ENCODE measurements at regions not wholly inside any gene's neighbourhood (a gene's known extent, or its start where the extent isn't known, plus 50 kb on each side); places are given as distances from the start of the nearest gene placed in this dataset.

DNA sequence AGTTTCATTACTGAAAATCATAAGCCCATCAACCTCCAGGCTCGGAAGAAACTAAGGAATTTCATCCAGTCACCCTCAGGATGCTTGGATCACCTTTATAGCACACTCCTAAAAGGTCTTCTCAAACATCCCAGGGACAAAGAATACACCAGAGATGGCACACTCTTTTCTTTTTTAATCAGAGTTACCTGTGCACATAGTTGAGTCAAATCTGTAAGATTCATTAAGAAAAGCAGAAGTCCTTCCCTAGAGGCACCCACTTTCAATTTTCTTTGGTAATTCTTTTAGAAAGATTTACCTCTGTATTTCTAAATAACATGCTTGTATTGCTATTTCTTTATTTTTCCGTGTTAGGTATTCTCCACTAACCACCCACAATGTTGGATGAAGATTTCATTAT, 50.6 kb upstream of the IL6 start:
- DNase-seq (ENCODE audit: low spot score) = no peak

DNA sequence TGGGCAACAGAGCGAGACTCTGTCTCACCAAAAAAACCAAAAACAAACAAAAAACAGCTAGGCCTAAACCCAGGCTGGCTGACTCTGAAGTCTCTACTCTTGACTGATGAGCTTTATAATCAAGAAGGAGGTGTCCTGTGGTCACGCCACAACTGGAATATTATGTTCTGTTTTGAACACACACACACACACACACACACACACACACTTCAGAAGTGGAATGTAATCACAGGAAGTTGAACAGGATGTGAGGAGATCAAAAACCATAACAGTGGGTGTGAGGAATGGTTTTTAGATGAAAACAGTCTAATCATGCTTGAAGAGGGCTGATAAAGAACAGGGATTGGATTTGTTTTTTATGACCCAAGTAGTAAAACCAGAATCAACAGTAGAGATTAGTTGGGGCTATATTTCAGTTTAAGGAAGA, 51.1 kb upstream of the IL6 start:
- no peak for DNase-seq (ENCODE audit: low spot score)

DNA sequence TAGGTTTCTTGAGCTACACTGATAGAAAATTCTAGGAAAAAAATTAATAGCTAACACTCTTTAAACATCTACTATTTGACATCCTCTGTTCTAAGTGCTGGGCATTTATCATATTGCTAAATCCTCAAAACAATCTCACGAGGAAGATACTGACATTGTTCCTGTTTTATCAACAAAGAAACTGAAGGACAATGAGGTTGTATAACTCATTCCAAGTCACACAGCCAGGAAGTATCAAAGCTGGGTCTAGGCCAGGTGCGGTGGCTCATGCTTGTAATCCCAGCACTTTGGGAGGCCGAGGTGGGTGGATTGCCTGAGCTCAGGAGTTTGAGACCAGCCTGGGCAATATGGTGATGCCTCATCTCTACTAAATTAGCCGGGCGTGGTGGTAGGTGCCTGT, 51.6 kb upstream of the IL6 start:
- DNase-seq (ENCODE audit: low spot score) = no peak

DNA sequence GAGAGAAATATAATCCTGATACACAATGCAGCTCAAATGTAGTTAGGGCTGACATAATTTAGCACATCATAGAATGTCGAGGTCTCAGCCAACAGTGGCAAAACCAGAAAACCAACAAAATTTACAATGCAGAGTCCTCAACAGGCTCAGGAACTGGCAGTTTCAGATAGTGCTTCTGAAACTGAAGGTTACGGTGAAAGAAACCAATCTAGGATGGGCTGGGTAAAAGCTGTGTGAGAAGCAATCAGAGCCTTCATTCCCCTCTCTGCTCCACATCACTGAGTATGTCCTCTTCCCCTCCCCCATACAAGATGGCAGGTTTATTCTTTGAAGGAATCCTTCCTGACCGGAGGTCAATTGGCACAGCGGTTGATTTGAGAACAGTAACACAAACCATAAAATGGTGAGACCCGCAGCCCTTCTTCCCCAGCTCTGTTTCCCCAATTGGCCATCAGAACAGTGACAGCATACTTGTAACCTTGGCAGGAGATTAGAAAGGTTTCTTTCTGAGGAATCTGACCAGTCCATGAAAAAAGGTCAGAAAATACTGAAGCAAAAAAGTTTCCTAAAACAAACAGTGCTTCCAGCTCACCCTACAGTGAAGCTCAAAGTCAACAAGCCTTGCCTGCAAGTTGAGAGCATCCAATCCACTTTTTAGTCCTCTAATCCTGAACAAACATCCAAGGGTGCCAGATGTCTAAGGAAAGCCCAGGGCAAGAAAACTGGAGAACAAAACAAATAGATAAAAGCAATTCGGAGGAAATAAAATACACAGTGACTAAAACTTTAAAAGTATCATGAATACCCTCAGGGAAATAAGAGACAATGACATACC, 53.9 kb upstream of the IL6 start:
- no peak for DNase-seq (ENCODE audit: low spot score)

DNA sequence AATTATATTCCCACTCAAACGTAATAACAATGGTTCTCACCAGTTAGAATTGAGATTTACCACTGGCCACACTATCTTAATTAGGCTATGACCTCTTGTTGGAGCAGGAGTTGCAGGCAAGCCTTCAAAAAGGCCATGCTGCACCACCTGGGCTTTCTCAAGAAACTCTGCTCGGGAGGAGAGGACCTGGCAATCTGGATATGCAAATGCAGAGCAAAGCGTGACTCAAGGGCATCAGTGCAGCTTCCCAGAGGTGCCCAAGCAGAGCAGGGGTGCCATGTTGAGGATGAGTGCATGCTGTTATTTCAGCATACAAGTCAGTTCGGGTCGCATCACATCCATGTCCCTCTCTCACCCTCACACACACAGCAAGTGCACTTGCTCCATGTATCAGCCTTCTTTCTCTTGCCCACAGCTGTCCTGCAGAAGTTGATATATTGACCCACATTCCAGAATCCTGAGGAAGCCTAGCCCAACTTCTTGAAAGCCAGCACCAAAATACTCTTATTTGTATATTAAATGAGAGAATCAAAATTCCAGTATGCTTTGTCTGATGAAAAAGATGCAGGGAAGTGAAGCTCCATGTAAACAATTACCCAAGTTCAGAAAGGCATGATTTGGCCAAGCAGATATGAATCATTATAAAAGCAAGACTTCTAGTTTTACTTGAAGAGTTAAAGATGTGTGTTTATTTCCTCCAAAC, 55.7 kb upstream of the IL6 start:
- no peak for DNase-seq (ENCODE audit: low spot score)

DNA sequence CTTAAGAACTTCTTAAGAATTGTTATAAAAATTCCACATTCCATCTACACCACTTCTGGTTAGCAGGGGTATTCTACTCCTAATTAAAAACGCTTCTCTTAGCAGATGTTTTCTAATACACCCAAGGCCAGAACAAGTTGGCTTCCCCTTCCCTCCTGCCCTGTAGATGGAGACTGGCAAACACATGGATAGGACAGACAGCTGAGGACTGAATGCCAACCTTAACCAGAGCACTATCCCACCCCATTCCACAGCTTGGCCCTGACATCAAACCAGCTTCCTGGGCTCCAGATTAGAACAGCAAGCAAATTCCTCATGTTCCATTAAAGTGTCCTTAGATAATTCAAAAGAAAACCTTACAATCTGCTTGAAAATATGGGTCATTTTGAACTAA, 56.6 kb upstream of the IL6 start:
- DNase-seq (ENCODE audit: low spot score) = no peak

DNA sequence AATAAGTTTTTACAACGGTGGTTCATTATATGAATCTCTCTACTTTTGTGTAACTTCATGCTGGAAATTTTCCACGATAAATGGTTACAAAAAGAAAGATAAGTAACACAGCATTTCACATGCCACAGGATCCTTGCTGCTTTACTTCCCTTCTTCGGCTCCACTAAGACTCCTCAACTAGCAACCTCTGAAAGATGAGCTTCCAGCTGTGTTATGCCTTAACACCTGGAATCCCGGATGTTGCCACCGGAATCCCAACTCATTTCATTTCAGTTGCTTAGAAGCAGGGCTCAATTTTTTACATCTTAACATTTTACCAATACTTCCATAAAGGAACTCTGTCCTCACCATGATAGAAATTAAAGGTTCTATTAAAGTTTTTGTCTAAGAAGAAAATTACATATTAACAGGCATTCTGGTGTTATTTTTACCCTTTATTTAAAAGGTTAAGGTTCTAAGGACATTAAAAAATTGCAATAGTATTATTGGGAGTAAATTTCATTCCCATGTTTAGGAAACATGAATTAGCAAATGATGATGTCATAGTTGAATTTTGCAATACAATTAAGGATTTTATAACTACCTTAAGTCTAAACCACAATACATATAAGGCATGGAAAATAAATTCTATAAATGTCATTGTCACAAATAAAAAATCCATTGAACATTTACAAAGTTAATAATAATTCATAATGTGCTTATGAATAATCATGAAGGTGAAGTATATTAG, 57.1 kb upstream of the IL6 start:
- no peak for DNase-seq (ENCODE audit: low spot score)

DNA sequence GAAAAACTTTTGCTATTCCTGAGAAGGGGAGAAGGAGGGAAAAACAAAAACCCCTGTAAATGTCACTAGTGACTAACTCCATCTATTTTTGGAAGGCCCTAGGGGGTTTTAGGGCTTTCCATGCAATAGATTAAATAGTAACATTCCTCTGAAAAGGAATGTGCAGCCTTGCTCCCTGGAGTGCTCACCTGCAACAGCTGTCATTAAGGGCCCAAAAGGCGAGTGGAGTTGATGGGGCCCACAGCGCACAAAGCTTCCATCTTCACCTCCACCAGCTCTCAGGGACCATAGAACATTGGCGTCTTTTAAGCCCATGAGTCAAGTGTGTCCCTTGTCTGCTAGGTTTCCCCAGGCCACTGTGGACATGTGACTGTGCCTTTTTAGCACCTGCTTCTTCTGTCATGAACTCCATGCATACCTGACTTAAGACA, 58.0 kb upstream of the IL6 start:
- no peak for DNase-seq (ENCODE audit: low spot score)

DNA sequence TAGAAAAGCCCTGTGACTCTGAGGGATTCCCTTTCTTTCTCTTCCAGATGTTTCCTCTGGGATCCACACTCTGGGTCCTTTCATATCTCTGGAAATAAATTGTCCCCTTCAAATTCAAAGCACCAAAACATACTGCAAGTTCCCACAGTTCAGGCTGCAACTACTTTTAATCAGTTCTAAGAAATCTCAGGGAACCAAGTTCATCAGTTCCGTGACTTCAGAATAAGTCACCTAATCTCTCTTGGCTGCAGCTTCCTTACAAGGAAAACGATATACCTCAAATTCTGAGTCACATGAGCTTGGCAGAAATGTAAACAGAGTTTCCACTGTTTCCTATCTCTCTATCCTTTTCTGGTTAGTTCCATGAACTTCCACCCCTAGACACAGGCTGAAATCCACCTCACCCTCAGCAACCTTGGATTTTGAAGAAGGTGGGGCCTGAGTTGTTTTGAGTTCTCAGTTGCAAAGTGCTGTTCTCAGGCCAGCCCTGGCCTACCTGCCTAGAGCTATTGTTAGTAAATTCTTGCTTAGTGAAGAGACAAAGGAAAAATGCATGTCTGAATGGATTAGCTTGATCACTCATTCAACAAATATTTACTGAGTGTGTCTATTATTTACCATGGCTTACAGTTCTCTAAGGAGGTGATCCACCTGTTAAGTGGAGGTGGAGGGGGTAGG, 59.3 kb upstream of the IL6 start:
- no peak for DNase-seq (ENCODE audit: low spot score)

DNA sequence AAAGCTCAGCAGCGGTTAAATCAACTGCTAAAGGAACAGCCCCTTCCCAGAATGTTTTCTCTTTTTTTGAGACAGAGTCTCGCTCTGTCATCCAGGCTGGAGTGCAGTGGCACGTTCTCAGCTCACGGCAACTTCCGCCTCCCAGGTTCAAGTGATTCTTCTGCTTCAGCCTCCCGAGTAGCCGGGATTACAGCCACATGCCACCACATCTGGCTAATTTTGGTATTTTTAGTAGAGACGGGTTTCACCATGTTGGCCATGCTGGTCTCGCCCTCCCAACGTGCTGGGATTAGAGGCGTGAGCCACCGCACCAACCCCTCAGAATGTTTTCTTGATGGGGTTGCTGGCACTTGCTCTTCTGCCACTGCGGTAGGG, 59.8 kb upstream of the IL6 start:
- DNase-seq (ENCODE audit: low spot score) = no peak

DNA sequence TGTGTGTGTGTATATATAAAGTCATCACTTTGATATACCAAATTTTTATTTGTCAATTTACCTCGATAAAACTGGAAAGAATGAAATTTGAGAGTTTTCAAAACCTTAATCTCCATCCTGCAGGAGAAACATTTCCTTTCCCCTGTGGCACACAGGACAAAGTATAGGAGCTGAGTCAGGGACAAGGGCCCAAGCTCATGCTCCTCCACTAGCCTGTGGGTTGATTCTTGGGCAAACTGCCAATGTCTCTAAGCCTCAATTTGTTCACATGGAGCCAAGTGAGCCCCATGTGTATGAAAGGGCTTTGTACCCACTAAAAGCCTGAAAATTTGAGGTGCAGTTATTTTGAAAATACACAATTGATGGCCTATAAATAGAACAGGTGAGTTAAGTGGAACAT, 60.3 kb upstream of the IL6 start:
- no peak for DNase-seq (ENCODE audit: low spot score)

DNA sequence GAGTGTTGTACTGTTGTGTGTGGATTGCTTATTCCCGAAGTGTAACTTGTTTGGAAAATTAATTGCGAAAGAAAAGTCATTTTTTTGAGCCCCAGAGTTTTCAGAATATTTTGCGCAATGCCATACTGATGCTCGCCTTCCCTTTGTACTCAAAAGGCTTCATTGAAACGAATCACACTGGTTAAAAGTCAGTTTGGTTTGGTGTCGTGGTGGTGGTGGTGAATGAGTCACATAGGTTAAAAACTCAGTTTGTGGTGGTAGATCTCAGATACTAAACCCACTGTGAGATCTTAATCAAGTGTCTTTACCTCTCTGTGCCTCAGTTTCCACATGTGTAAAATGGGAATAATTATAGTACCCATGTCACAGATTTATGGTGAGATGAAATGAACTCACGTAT, 61.1 kb upstream of the IL6 start:
- no peak for DNase-seq (ENCODE audit: low spot score)

DNA sequence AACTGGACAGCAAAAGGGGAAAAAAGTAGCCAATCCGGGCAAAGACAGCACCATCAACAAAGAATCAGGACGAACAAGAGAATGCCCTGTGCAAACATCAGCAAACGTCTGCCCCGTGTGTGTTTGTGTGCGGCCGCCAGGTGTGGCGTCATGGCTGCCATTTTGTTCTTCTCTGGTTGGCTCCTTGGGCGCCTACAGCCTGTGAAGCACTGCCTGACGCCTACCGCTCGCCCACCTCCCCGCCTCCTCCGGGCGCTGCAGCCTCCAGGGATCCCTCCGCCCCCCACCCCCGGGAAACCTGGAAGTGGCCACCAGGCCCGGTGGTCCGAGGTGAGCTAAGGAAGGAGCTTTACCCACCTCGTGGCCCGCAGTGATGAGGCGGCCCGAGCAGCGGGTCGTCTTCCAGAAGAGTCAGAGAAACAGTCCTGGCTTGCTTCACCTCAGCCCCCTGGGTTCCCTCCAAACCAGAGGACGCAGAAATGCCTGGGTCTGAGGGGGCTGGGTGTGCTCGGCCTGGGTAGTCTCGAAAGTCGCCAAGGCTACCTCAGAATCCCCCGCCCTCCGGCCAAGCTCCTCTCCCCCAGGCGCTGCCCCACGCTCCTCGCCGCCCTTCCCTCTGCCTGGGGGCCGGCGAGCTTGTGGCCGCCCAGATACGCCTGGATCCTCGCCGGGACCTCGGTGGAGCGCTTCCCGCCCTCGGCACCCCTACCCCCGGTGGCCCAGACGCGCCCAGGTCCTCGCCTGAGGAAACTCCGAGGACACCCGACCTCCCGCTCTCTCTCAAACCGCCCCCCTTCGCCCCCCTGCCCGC, 61.8 kb upstream of the IL6 start:
- no peak for DNase-seq (ENCODE audit: low spot score)

DNA sequence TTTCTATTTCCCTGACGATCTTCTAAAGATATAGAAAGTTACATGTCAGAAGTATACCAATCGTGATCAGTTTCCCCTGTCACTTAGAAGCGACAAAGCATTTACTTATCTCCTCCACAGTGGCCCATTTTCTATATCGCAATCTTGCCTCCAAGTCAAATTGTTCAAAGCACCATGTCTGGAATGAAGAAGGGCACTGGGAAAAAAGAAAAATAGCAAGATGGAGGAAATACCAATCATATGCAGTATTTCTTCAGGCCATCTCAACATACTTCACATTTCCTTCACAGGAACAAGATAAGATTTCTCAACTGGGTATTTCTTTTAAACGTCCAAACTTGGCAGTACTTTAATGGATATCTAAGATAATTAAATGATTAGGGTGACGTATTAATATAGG, 63.3 kb upstream of the IL6 start:
- DNase-seq (ENCODE audit: low spot score) = no peak

DNA sequence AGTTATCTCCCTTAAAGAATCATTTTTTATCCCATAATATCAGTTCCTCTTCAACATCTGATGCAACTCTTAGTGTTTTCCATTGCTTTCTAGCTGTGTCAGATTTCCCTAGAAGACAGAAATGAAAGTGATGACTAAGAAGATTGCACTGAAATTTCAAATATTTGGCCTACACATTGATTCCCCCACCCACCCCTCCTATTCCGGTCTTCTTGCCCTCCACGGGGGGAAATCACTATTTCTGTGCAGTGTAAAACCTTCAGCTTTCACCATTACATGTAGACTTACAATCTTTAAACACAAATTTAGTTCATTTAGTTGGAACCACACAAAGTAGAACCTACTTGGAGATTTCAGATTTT, 63.7 kb upstream of the IL6 start:
- DNase-seq (ENCODE audit: low spot score) = no peak

DNA sequence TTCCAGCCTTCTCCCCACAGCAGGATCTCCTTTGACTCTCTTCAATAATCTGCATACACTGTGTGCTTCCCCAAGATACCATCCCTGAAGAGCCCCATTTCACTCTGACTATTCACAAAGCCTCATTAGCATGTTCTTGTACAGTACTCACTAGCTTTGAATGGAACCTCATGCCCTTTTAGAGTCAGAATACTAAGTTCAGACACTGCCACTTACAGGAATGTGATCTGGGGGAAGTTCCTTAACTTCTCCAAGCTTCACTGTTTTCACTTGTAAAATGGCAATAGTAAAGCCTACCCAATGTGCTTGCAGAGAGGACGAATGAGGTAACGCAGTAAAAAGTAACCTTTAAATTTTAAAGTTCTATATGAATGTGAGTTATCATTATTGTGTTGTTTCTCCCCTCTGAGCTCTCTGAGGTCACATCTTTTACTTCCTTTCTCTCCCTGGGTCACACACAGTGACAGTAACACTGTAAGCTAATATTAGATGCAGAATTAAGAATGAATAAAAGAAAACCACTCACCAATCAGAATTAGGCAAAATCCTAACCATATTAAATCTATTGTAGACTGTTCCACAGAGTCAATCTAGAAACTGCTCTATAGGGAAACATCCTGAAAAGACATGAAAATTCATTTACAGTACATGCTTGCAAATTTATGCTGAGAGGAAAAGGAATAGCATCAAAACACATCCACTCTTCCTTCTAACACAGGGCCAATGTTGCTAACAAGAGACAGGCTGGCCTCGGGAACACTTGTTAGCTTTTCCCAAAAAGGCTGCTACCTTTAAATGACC, 64.2 kb upstream of the IL6 start:
- DNase-seq (ENCODE audit: low spot score) = no peak

DNA sequence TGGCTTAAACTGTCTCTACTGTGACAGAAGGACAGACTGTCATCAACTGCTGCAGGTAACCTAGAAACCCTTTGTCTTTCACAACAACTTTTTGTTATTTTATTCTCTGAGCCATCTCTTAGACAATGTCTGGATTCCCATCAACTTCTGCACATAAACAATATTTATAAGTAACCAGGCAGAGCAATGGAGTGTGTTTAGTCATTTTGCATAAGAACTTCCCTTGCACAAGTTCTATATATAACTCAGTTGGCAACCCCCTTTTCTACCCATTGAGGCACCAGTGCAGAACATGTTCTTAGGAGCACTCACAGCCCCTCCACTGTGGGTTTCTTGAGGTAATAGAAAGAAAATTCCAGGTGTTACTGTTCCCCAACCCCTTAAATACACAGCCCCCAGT, 65.0 kb upstream of the IL6 start:
- no peak for DNase-seq (ENCODE audit: low spot score)

DNA sequence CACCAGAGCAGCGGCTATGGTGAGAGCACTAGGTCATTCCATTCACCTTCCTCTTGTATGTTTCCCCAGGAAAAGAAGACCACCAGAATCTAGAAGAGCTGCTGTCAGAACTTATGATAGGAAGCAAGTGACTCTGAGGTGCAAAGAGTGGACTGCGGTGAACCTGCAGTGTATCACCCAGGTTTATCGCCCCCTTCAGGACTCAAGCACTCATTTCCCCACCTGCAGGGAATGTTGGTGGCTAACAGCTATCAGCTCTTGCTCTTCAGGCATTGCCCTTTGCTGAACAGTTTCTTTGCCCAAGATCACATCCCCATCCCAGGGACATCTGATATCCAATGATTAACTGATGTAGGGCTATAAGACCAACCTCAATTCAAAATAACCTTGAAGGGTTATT, 66.3 kb upstream of the IL6 start:
- DNase-seq (ENCODE audit: low spot score) = no peak

DNA sequence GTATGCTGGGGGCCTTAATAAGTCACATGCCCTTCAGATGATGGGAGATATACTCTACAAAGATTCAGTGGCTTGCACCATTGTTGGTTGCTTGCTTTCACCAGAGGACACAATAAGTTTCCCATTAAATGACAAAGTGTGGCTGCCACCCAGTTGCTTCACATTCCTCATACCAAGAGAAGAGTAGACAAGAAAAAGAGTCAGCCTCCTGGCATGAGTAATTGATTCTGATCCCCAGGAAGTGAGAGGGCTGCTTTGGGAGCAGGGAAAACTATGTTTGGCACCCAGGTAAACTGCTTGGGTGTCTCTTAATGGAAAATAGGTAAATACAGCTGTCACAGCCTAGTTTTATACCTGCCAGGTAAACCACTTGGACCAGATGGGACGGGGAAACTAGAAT, 66.7 kb upstream of the IL6 start:
- DNase-seq (ENCODE audit: low spot score) = no peak

DNA sequence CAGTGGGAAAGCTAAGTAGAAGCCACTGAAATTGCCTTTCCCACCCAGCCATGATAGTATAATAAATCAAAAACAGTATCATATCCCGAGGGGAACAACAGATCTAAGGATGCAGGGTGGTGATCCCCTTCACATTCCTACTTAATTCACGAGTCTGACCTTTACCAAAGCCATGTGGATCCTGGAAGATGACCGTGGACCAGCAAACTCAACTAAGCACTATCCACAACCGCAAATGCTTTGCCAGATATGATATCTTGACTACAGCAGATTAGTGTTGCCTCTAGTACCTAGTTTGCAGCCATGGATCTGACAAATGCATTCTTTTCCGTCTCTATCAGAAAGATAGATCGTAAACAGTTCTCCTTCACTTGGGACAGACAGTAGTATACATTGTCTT, 67.3 kb upstream of the IL6 start:
- no peak for DNase-seq (ENCODE audit: low spot score)

DNA sequence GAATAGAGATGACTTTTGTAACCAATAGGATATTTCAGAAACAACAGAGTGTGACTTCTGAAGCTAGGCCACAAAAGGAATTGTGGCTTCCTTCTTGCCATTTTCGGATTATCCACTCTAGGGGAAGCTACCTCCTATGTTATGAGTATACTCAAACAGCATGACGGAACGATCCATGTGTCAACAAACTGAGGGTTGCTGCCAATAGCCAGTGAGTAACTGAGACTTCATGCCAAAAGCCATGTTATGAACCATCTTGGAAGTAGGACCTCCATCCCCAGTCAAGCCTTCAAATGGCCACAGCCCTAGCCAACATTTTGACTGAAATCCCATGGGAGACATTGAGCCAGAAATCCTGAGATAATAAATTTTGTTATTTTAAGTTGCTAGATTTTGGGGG, 69.0 kb upstream of the IL6 start:
- DNase-seq (ENCODE audit: low spot score) = no peak

All from SK-N-DZ (cell line).